Activated CD4-positive, alpha-beta T cell treated with anti-CD3 and anti-CD28 coated beads, Interleukin-2, amount 50 U/mL, for 4 hours (primary cell): ENCODE measurements at regions not wholly inside any gene's neighbourhood (a gene's known extent, or its start where the extent isn't known, plus 50 kb on each side); places are given as distances from the start of the nearest gene placed in this dataset.

Source experiments
- DNase-seq, 2 experiments: peaks; one replicate each; pipeline ENCODE4 v3.0.0-alpha.2; 2020

GRCh38 chr16:55126456-55126855 lies 195.8 kb downstream of the IRX5 start:
- DNase-seq: no peak

- no peak for DNase-seq
Observed at GRCh38 chr16:55130456-55130855, 193.5 kb upstream of the IRX6 start.

- DNase-seq: no peak
Observed at GRCh38 chr16:55130911-55131310, 193.1 kb upstream of the IRX6 start.

DNA sequence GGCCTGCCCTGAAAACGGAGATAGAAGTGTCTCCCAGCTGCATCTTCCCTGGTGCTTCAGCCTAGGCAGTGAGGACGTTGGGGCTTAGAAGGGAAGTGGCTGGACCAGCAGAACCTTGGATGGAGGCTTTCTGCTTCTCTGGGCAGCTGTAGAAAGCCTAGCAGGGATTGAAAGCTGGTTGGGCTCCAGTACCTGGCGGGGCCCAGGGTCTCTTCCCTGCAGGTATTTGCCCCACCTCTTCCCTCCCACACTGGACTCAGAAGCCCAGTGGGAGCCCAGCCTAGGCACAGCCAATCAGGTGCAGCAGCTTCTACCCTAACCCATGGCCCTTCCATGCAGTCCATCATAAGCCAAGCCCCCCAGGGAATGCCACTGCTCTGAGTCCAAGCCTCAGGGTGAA lies 190.3 kb upstream of the IRX6 start:
- no peak for DNase-seq

- DNase-seq: no peak
Observed at GRCh38 chr16:55136356-55137150, 187.4 kb upstream of the IRX6 start.

DNA sequence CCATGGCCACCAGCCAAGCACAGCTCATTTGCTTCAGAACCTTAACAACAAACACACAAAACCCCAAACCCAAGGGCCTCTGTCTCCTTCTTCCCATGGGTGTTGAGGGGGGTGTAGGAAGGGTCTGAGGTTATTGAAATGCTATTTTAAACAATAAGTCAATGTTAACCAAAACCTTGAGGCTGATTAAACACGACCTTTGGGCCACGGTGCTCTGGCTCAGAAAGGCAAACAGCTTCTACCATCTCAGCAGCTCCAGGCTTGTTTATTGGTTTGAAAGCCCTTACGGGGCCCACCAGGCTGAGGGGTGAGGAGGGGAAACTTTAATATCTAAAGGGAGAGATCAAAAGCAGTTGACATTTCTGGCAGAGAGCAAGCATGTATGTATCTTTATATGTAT lies 185.7 kb upstream of the IRX6 start:
- DNase-seq: no peak

GRCh38 chr16:55142405-55142804 lies 181.6 kb upstream of the IRX6 start:
- DNase-seq: no peak

- DNase-seq: no peak
Observed at GRCh38 chr16:55144651-55145050, 179.4 kb upstream of the IRX6 start.

DNA sequence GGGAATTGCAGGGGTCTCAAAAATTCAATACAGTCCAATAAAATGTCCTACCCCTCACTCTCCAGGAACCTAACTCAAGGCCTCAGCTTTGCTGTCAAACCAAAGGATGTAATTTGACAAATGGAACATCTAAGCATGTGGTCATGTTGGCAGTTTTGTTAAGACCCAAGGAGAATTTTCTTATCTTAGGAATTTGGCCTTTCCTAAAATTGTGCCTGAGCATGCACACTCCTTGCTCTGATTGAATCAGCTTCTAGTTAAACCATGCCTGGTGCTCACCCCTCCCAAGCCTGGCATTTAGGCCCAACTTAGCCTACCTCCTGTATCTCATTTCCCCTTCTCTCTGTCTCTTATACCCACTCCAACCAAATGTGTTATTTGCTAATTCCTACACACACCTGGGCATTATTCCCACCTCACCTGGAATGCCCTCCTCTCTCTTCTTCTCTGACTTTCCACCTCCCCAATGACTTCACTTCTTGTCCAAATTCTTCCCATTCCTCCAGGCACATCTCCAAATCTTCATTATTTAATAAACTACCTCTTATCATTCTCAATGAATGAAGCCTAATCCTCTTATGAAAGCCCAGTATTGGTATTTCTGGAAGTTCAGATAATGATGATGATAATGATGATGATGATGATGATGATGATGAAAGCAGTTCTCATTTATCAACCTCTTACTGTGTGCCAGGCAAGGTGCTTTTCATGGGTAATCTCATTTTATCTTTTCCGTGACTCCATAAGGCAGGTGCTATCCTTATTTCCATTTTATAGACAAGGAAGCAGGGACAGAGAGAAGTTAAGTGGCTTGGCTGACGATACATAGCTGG lies 178.0 kb upstream of the IRX6 start:
- DNase-seq: no peak

GRCh38 chr16:55146966-55147365 lies 177.0 kb upstream of the IRX6 start:
- no peak for DNase-seq

GRCh38 chr16:55147396-55147795 lies 176.6 kb upstream of the IRX6 start:
- DNase-seq: no peak

GRCh38 chr16:55149622-55150021 lies 174.4 kb upstream of the IRX6 start:
- DNase-seq: no peak

- no peak for DNase-seq
Observed at GRCh38 chr16:55151561-55152305, 172.3 kb upstream of the IRX6 start.

GRCh38 chr16:55152875-55153390 lies 171.1 kb upstream of the IRX6 start:
- no peak for DNase-seq

DNA sequence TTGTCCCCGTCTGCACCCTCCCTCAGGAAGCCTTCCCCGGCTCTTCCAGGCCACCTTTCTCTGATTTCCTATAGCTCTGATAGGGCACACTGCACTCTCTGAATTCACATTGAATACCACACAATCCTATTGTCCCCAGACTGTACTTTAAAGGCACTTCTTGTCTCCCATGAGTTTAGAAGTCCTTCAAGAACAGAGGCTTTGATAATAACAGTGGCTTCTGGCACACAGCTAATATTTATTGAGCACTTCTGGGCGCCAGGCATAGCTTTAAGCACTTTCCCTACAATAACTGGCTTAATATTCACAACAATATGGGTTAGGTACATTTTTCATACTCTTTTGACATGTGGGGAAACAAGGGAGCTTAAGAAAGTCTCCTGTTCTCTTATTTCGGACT lies 169.7 kb upstream of the IRX6 start:
- DNase-seq: no peak

DNA sequence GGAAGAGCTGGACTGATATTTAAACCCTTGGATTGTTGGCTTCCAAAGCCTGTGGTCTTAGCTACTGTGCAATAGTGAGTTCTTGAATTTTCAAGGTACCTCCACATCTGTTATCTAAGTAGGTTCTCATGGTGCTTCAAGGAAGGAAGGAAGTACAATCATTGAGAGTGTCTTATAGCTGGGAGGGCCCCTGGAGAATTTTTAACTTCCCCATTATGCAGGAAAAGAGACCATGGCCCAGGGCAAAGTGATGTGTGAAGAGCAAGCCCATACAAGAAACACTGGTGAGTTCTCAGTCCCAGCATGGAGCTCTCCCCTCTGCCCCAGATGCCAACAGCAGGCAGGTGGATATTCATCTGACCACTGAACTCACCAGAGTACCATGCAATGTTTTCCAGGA lies 169.0 kb upstream of the IRX6 start:
- DNase-seq: no peak

DNA sequence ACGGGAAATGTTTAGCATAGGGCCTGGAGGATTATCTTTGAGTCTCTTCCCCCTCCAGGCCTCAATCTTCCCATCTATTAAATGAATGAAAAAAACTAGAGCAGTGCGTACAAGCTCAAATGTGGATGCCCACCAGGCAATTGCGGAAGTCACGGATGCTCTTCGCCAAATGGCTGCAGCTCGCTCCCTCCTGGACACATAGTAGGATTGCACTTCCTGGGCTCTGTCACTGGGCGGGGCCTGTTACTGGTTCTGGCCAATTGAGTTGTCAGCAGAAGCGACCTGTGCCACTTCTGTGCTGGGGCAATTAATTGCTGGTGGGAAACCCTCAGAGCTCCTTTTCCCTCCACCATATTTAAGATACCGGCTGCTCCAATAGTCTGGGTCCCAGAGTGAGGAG lies 168.2 kb upstream of the IRX6 start:
- no peak for DNase-seq

GRCh38 chr16:55169780-55170179 lies 154.2 kb upstream of the IRX6 start:
- DNase-seq: no peak

DNA sequence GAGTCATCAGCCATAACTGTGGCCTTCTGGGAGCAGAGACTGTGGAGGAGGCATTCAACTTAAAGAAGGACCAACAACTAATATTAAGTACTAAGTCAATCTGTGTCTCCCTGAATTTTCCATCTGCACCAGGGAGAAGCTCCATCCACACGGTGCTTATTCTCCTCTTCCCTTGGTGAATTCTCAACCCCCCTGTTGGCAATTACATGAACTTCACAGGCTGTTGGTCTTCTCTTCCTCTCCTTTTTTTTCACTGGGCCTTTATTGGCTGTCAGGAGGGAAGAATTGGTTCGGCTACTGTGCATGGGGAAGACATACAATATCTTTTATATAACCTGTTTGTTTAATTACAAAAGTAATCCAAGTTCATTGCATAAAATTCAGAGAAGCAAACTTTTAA lies 152.8 kb upstream of the IRX6 start:
- no peak for DNase-seq

GRCh38 chr16:55175389-55175788 lies 148.6 kb upstream of the IRX6 start:
- no peak for DNase-seq

DNA sequence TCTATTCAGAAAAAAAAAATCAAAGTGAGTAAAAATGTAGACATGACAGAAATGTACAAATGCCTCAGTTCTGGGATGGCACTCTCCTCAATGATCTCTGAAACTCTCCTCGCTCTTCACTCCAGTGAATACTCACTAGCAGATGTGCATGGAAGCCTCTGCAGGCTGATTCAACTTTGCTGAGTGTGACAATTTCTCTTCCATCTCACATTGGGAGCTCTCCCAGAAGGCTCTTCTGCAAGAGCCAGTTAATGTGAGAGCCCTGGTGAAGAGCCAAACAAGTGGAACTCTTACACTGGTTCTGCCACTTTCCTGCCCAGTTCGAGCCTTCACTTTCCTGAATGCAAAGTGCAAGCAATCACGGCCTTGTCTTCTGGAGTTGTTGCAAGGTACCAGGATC lies 147.1 kb upstream of the IRX6 start:
- DNase-seq: no peak

DNA sequence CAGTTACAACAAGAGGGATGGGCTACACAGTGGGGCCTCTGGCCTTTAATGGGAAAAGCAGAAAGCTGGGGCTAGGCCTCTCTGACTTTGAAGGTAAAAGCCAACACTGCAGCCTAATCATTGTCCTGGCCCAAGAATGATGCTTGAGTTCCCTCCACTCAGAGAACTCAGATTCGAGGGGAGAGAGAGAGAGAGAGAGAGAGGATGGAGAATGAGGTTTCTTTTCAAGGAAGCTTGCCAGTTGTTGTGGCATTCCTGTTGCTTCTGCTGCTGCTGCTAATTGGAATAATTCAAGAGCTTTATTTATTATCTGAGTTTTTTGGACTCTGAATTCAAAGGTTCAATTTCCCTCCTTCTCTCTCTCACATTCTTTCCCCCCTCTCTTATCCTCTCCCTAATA lies 144.6 kb upstream of the IRX6 start:
- no peak for DNase-seq

GRCh38 chr16:55179852-55180585 lies 144.0 kb upstream of the IRX6 start:
- no peak for DNase-seq
